Neural progenitor cell (in vitro differentiated cells): ENCODE measurements at regions not wholly inside any gene's neighbourhood (a gene's known extent, or its start where the extent isn't known, plus 50 kb on each side); places are given as distances from the start of the nearest gene placed in this dataset.

Experiments
- EZH2 ChIP-seq: fragments of 200-600 bp; sonication (generic); IDR thresholded peaks from 2 replicates; pipeline ENCODE4 v1.6.1; 2017; ENCODE audit warnings: antibody characterized with exemption, mild to moderate bottlenecking, moderate library complexity
- TF ChIP-seq, protein P1 (sequence below): fragments of 200-600 bp; sonication (generic); IDR thresholded peaks from 2 replicates; pipeline ENCODE4 v1.5.1; 2017; ENCODE audit warnings: antibody characterized with exemption, mild to moderate bottlenecking

GRCh38 chr4:3822230-3822947 lies 56.2 kb downstream of the ADRA2C start:
- TF ChIP-seq, protein P1, sequence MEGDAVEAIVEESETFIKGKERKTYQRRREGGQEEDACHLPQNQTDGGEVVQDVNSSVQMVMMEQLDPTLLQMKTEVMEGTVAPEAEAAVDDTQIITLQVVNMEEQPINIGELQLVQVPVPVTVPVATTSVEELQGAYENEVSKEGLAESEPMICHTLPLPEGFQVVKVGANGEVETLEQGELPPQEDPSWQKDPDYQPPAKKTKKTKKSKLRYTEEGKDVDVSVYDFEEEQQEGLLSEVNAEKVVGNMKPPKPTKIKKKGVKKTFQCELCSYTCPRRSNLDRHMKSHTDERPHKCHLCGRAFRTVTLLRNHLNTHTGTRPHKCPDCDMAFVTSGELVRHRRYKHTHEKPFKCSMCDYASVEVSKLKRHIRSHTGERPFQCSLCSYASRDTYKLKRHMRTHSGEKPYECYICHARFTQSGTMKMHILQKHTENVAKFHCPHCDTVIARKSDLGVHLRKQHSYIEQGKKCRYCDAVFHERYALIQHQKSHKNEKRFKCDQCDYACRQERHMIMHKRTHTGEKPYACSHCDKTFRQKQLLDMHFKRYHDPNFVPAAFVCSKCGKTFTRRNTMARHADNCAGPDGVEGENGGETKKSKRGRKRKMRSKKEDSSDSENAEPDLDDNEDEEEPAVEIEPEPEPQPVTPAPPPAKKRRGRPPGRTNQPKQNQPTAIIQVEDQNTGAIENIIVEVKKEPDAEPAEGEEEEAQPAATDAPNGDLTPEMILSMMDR = no peak
- TF ChIP-seq EZH2 = no peak
